ENCODE measurements at regions not wholly inside any gene's neighbourhood (a gene's known extent, or its start where the extent isn't known, plus 50 kb on each side); places are given as distances from the start of the nearest gene placed in this dataset.

GRCh38 chr1:115893545-115893944, 52.6 kb upstream of the NHLH2 start:
- DNase-seq = no peak

- no peak for DNase-seq
Observed at GRCh38 chr1:115898020-115898419, 57.1 kb upstream of the NHLH2 start.

GRCh38 chr1:115900856-115901255, 59.9 kb upstream of the NHLH2 start:
- no peak for DNase-seq

GRCh38 chr1:115906627-115907026, 65.7 kb upstream of the NHLH2 start:
- DNase-seq = peak; percentile 18

DNA sequence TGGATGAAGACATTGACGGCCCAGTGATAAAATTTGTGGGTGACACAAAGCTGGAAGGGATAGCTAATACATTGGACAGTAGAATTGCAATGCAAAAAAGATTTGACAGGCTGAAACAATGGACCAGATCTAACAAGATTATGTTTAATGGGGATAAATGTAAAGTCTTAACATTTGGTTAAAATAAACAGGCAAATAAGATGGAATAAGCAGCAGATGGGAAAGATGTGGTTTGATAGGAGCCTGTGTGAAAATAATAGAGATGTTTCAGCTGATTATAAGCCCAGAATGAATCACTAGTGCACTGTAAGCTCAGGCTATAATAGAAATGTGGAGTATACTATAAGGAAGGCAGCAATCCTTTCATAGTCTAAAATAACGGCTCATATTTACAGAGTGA, 66.2 kb upstream of the NHLH2 start:
- no peak for DNase-seq

DNA sequence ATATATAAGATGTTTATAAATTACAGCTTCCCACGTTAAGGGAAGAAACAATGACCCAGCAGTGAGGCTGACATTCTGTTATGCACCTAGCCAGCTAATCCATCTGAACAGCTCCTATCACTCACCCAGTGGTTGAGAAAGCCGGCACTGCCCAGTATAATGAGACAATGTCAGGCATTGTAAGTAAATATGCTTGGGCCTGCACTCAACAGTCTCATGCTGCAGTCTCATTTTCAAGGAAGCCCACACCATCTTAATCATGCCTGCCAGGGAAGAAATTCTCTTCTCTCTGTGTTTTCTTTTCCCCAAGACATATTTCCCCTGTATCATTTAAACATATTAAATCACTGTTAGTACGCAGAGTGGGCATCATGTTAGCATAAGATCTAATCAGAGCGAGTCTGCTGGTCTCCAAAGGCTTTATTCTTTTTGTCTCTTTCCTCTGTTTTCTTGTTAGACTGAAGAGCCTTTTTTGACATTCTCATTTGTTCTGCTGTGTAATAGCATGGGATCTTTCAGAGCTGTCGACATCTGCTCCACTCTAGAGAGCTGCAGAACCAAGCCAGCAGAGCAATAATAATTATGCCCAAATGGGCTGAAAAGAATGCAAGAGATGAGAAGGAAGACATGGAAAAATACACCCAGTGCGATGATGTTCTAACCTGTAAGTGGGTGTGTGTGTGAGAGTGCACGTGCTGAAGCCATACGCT, 67.6 kb upstream of the SLC22A15 start:
- DNase-seq = no peak

- no peak for DNase-seq
Observed at GRCh38 chr1:115910231-115910630, 66.1 kb upstream of the SLC22A15 start.

GRCh38 chr1:115911294-115911693, 65.0 kb upstream of the SLC22A15 start:
- no peak for DNase-seq

GRCh38 chr1:115912116-115912515, 64.2 kb upstream of the SLC22A15 start:
- no peak for DNase-seq

- no peak for DNase-seq
Observed at GRCh38 chr1:115922801-115923200, 53.5 kb upstream of the SLC22A15 start.

DNA sequence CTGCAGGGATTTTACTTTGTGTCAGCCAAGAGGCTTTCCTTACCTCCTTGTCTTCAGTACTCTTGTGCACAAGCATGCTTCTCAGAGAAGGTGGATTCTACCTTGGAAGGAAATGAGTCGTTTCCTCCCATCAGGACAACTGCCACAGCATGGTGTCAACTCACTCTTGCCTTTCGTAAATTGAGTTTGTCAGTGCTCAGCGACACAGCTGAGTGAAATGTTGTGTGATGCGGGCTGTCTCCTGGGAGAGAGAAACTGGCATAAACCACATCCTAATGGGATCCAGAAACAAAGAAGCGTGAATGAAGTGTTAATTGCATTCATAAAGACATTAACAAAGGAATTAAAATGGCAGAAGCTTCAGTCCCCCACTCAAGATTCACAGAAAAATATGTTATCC, 51.5 kb upstream of the SLC22A15 start:
- no peak for DNase-seq

GRCh38 chr1:115925467-115925866, 50.8 kb upstream of the SLC22A15 start:
- no peak for DNase-seq
